HG03095 (cell line): ENCODE measurements at regions not wholly inside any gene's neighbourhood (a gene's known extent, or its start where the extent isn't known, plus 50 kb on each side); places are given as distances from the start of the nearest gene placed in this dataset.
A peak's percentile ranks its signal among the peaks of the same experiment; 100 is the strongest.

ENCODE experiments used
- ATAC-seq: cut with Tn5 transposase; IDR thresholded peaks from one replicate; pipeline ENCODE4 v1.9.1; 2021; ENCODE audit warnings: moderate library complexity; ENCODE audit not compliant: unreplicated experiment

DNA sequence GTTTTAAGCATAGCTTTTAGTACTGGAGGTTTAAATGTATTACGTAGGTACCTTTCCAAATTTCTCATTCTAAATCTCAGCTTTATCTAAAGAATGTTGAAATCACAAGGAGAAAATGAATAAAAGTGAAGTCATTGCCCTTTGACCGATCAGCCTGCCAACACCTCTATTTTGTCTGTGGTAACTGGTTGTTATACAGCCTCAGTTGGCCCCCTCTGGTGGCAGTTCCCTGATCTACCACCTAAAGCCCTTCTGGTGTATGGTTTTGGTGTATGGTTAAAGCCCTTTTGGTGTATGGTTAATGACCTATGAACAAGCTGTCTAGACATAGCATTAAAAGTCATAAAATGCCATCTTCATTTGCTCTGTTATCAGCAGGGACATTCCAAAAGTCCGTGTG, 378.2 kb upstream of the AZI2 start:
- peak; percentile 79 for ATAC-seq

DNA sequence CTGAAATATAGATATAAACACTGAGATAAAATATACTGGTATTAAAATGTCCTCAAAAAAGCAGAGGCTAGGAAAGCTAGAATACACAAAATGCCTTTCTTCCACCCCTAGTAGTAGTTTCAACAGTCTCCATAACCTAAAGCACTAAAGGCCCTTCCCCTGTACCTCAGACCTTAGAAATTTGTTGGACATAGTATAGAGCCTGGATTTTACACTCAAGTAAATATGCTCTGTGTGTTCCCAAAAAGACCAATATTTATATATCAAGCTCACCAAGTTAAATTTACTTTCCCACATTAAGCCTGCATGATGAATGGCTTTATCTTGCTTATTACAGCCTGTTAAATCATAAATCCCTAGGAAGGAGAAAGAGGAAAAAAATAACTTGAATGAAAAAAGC, 378.7 kb upstream of the AZI2 start:
- ATAC-seq, result no peak

DNA sequence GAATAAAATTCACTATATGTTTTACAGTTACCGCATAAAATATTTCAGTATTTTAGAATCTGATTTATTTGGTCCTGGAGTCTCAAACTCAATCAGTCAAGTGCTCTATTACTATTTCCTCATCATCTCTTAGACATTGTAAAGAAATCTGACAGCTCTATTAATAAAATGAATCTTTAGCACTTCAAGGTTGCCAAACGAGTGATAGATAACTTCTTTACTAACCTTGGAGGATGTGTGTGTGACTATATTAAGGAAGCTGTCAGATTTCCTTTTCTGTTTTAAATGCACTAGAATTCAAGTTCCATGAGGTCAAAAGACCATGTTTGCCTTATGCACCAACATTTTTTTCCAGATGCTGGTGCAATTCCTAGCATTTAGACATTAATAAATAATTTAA, 389.8 kb upstream of the AZI2 start:
- ATAC-seq, result no peak

DNA sequence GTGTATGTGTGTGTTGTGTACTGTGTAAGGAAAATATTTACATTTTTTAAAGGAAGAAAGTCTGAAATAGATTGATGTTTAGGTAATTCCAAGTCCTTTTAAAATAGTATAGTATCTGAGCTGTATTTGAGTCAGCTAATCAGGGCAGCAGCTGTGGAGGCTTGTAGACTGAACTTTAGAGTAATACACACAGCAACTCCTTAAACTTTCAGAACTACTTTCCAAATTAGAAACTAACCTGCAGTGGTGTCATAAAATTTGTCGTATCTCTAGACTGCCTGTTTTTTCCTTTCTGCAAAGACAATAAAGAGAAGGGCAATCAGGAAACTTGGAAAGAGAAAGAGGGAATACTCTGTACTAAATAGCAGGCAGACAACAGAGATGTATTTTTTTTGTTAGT, 391.0 kb upstream of the AZI2 start:
- ATAC-seq, result no peak

- ATAC-seq, result no peak
These were observed 394.6 kb upstream of the AZI2 start for GRCh38 chr3:28743271-28743670.

DNA sequence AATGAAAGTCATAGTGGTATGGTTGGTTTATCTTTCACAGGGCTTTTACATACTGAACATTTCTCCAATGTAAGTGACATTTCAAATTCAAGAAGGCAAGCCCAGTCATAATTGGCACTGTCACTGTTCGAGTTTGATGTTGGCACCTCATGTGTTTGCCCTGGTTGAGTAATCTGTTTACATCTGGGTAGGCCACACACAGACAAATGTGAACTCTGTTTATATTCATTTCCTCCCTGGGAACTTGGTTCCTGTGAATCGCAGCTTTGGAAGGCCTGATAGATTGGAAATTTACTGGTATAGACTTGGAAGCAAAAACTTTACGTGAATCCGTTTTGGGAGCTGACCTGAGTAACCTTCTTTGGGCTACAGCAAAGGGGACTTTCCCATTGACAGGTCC, 395.2 kb upstream of the AZI2 start:
- no peak for ATAC-seq

DNA sequence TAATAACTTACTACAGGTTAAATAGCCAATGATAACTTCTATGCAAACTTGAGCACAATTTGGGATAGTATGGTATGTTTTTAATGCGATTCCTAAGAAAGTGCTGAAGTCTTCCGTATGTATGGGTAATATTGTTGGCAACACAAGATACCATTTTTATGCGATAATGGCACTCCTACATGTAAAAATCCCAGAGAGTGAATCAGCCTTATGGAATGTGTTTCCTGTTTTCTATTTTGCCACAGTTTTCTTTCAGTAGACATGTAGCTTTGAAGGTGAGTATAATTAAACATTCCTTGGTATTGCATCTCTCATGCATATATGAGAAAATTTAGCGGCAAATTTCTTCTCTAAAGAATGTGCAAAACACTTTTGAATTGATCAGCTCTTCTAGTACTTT, 396.8 kb upstream of the AZI2 start:
- no peak for ATAC-seq

GRCh38 chr3:28745916-28746617, 397.4 kb upstream of the AZI2 start:
- ATAC-seq, result no peak

DNA sequence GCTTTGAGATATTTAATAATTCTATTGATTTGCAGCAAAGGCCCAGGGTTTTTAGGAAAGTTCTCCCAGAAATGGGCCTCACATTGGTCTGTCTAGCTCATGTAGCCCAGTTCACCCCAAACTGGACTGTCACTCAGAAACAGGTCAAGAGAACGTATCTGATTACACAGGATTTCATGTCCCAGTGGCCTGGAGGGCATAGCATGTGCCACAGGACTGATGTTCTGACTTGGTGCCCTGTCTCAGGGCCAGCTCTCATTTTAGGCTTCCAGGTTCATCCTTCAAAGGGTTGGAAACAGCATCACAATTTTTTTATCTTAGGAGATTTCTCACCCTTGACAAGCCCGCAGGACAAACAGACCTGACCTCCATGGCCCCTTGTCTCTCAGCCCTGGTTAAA, 398.4 kb upstream of the AZI2 start:
- ATAC-seq, result no peak

DNA sequence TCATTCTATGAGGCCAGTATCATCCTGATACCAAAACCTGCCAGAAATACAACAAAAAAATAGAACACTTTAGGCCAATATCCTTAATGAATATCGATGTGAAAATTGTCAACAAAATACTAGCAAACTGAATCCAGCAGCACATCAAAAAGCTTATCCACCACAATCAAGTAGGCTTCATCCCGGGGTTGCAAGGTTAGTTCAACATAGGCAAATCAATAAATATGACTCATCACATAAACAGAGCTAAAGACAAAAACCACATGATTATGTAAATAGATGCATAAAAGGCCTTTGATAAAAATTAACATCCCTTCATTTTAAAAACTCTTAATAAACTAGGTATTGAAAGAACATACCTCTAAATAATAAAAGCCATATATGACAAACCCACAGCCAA, 403.2 kb upstream of the AZI2 start:
- ATAC-seq, result no peak

- ATAC-seq, result no peak
These were observed 403.7 kb upstream of the AZI2 start for GRCh38 chr3:28752290-28752689.

- ATAC-seq, result no peak
These were observed 407.4 kb upstream of the AZI2 start for GRCh38 chr3:28756056-28756455.

- ATAC-seq, result no peak
These were observed 409.5 kb upstream of the AZI2 start for GRCh38 chr3:28758115-28758514.

DNA sequence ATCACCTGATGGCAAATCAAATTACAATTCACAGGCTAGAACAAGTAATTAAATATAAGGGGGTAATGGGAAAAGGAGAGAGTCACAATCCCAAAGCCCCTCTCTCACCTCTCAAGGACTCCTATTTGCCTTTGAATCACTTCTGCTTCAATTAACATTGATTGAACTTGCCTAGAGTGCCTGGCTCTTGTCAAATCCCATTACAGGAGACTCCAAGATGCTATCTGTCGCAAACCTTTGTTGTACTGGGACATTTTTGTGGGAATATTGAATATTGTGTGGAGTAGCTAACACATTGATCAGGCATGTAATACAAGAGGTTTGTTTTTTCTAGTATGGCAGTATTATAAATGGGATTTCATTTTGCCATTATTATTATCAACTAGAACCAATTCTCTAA, 412.8 kb upstream of the AZI2 start:
- no peak for ATAC-seq

- ATAC-seq, result no peak
These were observed 416.6 kb upstream of the AZI2 start for GRCh38 chr3:28765194-28765593.

DNA sequence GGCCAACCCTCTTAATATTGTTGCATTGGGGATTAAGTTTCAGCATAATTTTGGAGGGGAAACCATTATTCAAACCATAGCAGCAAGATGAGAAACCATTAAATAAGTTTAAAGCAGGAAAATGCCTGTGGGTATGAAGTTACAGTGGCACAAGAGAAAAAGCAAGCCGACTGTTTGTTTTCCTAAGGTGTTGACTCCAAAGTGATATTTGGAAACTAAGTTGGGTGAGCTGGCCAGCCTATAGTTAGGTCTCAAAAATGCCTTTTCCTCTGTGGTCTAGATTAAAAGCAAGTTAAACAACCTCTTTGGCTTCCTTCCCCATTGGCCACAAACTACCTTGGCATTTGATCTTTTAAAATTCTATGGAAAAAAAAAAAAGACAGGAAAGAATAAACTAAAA, 419.8 kb upstream of the AZI2 start:
- no peak for ATAC-seq

- ATAC-seq, result no peak
These were observed 429.3 kb upstream of the AZI2 start for GRCh38 chr3:28777806-28778475.

DNA sequence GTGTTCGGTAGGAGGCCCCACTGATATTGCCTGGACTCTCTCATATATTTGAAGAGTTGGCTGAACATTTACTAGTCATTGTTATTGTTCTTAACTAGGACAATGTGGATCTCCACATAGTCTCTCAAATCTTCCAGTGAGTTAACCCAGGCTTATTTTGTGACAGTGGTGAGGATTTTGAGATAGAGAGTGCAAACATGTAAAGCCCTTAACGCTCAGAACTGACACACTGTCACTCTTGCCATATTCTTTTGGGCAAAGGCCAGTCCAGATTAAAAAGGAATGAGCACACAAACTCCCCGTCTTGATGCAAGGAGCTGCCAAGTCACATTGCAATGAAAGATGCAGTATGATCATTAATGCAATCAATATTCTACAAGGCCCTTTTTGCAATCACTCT, 431.9 kb upstream of the AZI2 start:
- ATAC-seq, result no peak

GRCh38 chr3:28781053-28781452, 432.4 kb upstream of the AZI2 start:
- ATAC-seq, result no peak

DNA sequence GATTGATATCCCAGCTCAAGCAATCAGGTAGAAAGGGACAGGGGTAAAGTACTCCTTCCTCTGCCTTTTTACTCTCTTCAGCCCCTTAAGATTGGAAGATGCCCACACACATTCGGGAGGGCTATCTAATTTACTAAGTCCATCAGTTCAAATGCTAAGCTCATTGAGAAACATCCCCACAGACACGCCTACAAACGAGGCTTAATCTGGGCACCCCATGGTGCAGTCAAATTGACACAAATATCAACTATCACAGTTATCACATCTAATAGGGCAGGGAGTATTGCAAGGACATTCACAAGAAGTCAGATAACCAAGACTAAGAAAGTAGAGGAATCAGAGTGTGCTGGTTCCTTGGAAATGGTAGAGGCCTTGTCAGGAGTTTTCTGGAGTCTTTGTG, 437.8 kb upstream of the AZI2 start:
- no peak for ATAC-seq

GRCh38 chr3:28788571-28788970, 439.9 kb upstream of the AZI2 start:
- ATAC-seq, result no peak

DNA sequence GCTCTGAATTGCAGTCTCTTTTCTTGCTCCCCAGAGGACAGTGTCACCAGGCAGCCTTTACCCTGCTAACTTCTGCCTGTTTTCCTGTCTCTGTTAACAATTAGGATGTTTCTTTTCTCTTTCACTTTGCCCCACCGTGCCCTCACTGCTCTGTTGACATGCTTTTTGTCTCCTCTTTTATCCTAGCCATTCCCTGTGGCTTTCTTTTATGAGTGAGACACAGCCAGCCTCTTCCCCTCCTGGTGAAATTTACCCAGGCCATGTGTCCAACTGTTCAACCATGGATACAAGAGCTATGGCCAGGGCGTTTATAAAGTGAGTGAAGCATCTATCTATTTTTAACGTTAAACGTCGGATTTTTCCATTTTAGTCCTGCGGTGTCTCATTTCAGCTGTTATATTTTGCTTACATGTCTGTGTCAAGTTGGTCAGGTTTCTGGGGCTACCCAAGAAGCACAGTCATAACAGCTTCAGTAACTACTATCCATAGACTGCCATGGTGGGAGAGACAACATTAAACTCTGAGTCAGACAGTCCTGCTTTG, 443.2 kb upstream of the AZI2 start:
- ATAC-seq, result no peak

DNA sequence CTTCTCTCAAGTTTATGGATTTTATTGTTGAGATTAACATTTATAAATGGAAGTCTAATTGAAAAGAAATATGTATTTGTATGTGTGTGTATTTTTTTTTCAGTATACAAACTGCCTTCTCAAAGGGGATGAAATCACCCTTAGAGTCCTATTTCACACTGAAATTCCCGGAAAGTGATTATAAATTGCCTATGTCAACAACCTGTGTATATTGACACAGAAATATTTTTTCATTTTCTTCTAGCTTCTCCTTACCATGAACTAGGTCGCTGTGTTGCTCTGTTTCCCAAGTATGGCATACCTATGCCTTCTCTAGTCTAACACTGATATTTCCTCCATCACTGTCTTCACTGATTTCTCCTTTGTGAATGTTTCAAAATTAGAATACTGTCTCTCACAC, 444.0 kb upstream of the AZI2 start:
- no peak for ATAC-seq
